ENCODE measurements at regions not wholly inside any gene's neighbourhood (a gene's known extent, or its start where the extent isn't known, plus 50 kb on each side); places are given as distances from the start of the nearest gene placed in this dataset.

- Mint-ChIP-seq H3K4me3 (no peak overlapping the region), H3K36me3 (ENCODE audit: low read depth) (no peaks in the 10 kb centered on the region), H3K27me3 (ENCODE audit: low read depth) (no peaks in the 10 kb centered on the region), H3K9me3 (peaks cover 3% of the 10 kb centered on the region), H3K4me1 (no peaks in the 10 kb centered on the region), H3K27ac (no peak overlapping the region)
- no peak for TF ChIP-seq CTCF (IDR thresholded peaks at IDR 0.05; ENCODE audit: unreplicated experiment in 3 of 3)
Measured at GRCh38 chr18:73733376-73733775, 414.3 kb downstream of the FBXO15 start.

GRCh38 chr18:73728657-73729056 is 419.0 kb downstream of the FBXO15 start:
- no peaks in the 10 kb centered on the region for H3K36me3 Mint-ChIP-seq (ENCODE audit: low read depth)
- H3K4me3 Mint-ChIP-seq: no peak overlapping the region

GRCh38 chr18:73724958-73725357 is 422.7 kb downstream of the FBXO15 start:
- no peaks in the 10 kb centered on the region for H3K27me3 Mint-ChIP-seq (ENCODE audit: low read depth)
- no peaks in the 10 kb centered on the region for H3K9me3 Mint-ChIP-seq
- H3K4me3 Mint-ChIP-seq: no peak overlapping the region
- TF ChIP-seq CTCF (IDR thresholded peaks at IDR 0.05; ENCODE audit: unreplicated experiment in 3 of 3): no peak
- no peak overlapping the region for H3K27ac Mint-ChIP-seq
- H3K36me3 Mint-ChIP-seq (ENCODE audit: low read depth): no peaks in the 10 kb centered on the region
- no peaks in the 10 kb centered on the region for H3K4me1 Mint-ChIP-seq

More at GRCh38 chr18:73728657-73729056, 419.0 kb downstream of the FBXO15 start:
- Mint-ChIP-seq H3K9me3 (peaks cover 3% of the 10 kb centered on the region), H3K27me3 (ENCODE audit: low read depth) (no peaks in the 10 kb centered on the region), H3K27ac (no peak overlapping the region), H3K4me1 (no peaks in the 10 kb centered on the region)
- no peak for TF ChIP-seq CTCF (IDR thresholded peaks at IDR 0.05; ENCODE audit: unreplicated experiment in 3 of 3)

GRCh38 chr18:73719611-73720010 is 428.0 kb downstream of the FBXO15 start:
- H3K36me3 Mint-ChIP-seq (ENCODE audit: low read depth): no peaks in the 10 kb centered on the region
- no peak overlapping the region for H3K27ac Mint-ChIP-seq
- H3K27me3 Mint-ChIP-seq (ENCODE audit: low read depth): no peaks in the 10 kb centered on the region
- H3K4me3 Mint-ChIP-seq: no peak overlapping the region
- TF ChIP-seq CTCF (IDR thresholded peaks at IDR 0.05; ENCODE audit: unreplicated experiment in 3 of 3): no peak
- peaks cover 4% of the 10 kb centered on the region for H3K9me3 Mint-ChIP-seq
- peaks cover 3% of the 10 kb centered on the region for H3K4me1 Mint-ChIP-seq

GRCh38 chr18:73717570-73717969 is 430.1 kb downstream of the FBXO15 start:
- Mint-ChIP-seq H3K27ac (no peak overlapping the region), H3K9me3 (peaks cover 4% of the 10 kb centered on the region), H3K27me3 (ENCODE audit: low read depth) (no peaks in the 10 kb centered on the region), H3K36me3 (ENCODE audit: low read depth) (no peaks in the 10 kb centered on the region), H3K4me1 (peaks cover 9% of the 10 kb centered on the region), H3K4me3 (no peak overlapping the region)
- no peak for TF ChIP-seq CTCF (IDR thresholded peaks at IDR 0.05; ENCODE audit: unreplicated experiment in 3 of 3)

- Mint-ChIP-seq H3K27me3 (ENCODE audit: low read depth) (no peaks in the 10 kb centered on the region), H3K4me1 (peaks cover 9% of the 10 kb centered on the region), H3K27ac (no peak overlapping the region), H3K4me3 (no peak overlapping the region), H3K9me3 (peaks cover 4% of the 10 kb centered on the region), H3K36me3 (ENCODE audit: low read depth) (no peaks in the 10 kb centered on the region)
- TF ChIP-seq CTCF (IDR thresholded peaks at IDR 0.05; ENCODE audit: unreplicated experiment in 3 of 3): no peak
Measured at GRCh38 chr18:73715210-73715670, 432.4 kb downstream of the FBXO15 start.

Data from nephron (organoid).